BE2C (cell line): ENCODE measurements at regions not wholly inside any gene's neighbourhood (a gene's known extent, or its start where the extent isn't known, plus 50 kb on each side); places are given as distances from the start of the nearest gene placed in this dataset.

Experiments used
- DNase-seq: peaks from one replicate; pipeline ENCODE4 v3.0.0-alpha.2; 2020
- H3K27me3 ChIP-seq: fragments of 250-450 bp; sonication (Bioruptor Pico); 2 replicates; pipeline ENCODE4 v1.5.1; 2020; ENCODE audit warnings: mild to moderate bottlenecking
- H3K36me3 ChIP-seq: fragments of 250-450 bp; sonication (Bioruptor Pico); 2 replicates; pipeline ENCODE4 v1.5.1; 2020; ENCODE audit warnings: mild to moderate bottlenecking
- H3K4me1 ChIP-seq: fragments of 250-450 bp; sonication (Bioruptor Pico); 2 replicates; pipeline ENCODE4 v1.5.1; 2020
- H3K4me3 ChIP-seq: 2 replicates; pipeline ENCODE4 v1.5.1; 2011; ENCODE audit warnings: low read depth, low read length
- H3K9me3 ChIP-seq: fragments of 250-450 bp; sonication (Bioruptor Pico); 2 replicates; pipeline ENCODE4 v1.5.1; 2020
- TF ChIP-seq, protein P1 (sequence below): IDR thresholded peaks from 2 replicates; pipeline ENCODE4 v1.5.1; 2012; ENCODE audit warnings: mild to moderate bottlenecking, low read depth, low read length

GRCh38 chr10:81108516-81109199, 571.0 kb downstream of the SH2D4B start:
- Histone ChIP-seq H3K4me1 (no peaks in the 10 kb centered on the region), H3K27me3 (no peaks in the 10 kb centered on the region), H3K4me3 (no peak overlapping the region), H3K36me3 (no peaks in the 10 kb centered on the region), H3K9me3 (no peaks in the 10 kb centered on the region)
- TF ChIP-seq, protein P1, sequence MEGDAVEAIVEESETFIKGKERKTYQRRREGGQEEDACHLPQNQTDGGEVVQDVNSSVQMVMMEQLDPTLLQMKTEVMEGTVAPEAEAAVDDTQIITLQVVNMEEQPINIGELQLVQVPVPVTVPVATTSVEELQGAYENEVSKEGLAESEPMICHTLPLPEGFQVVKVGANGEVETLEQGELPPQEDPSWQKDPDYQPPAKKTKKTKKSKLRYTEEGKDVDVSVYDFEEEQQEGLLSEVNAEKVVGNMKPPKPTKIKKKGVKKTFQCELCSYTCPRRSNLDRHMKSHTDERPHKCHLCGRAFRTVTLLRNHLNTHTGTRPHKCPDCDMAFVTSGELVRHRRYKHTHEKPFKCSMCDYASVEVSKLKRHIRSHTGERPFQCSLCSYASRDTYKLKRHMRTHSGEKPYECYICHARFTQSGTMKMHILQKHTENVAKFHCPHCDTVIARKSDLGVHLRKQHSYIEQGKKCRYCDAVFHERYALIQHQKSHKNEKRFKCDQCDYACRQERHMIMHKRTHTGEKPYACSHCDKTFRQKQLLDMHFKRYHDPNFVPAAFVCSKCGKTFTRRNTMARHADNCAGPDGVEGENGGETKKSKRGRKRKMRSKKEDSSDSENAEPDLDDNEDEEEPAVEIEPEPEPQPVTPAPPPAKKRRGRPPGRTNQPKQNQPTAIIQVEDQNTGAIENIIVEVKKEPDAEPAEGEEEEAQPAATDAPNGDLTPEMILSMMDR, result no peak
- DNase-seq, result no peak

GRCh38 chr10:81109200-81109752, 571.6 kb downstream of the SH2D4B start:
- no peak overlapping the region for H3K4me3 ChIP-seq
- H3K36me3 ChIP-seq, result no peaks in the 10 kb centered on the region
- H3K27me3 ChIP-seq, result no peaks in the 10 kb centered on the region
- DNase-seq, result no peak
- TF ChIP-seq, protein P1, result no peak
- no peaks in the 10 kb centered on the region for H3K9me3 ChIP-seq
- H3K4me1 ChIP-seq, result no peaks in the 10 kb centered on the region

DNA sequence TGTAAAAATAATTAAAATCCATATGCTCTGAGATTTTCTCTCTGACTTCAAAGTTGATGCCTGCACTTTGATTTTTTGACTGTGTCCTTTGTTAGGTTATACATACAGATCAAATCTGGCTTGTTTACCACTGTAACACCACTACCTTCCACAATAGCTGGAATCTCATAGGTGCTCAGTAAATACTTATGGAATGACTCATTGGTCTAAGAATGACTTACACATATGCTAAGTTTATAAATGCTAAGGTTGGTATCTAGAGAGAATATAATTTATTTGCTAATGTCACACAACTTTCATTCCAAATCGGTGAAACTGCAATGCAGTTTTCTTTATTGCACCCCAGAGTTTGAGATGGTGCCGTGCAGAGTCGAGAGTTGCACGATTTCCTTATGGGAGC, 578.5 kb downstream of the SH2D4B start:
- H3K9me3 ChIP-seq, result no peaks in the 10 kb centered on the region
- no peak for DNase-seq
- H3K36me3 ChIP-seq, result no peaks in the 10 kb centered on the region
- H3K4me3 ChIP-seq, result no peak overlapping the region
- no peaks in the 10 kb centered on the region for H3K27me3 ChIP-seq
- no peaks in the 10 kb centered on the region for H3K4me1 ChIP-seq
- TF ChIP-seq, protein P1, result no peak

GRCh38 chr10:81116990-81117389, 579.3 kb downstream of the SH2D4B start:
- Histone ChIP-seq H3K9me3 (no peaks in the 10 kb centered on the region), H3K27me3 (no peaks in the 10 kb centered on the region), H3K36me3 (no peaks in the 10 kb centered on the region), H3K4me1 (no peaks in the 10 kb centered on the region), H3K4me3 (no peak overlapping the region)
- no peak for DNase-seq
- TF ChIP-seq, protein P1, result no peak

DNA sequence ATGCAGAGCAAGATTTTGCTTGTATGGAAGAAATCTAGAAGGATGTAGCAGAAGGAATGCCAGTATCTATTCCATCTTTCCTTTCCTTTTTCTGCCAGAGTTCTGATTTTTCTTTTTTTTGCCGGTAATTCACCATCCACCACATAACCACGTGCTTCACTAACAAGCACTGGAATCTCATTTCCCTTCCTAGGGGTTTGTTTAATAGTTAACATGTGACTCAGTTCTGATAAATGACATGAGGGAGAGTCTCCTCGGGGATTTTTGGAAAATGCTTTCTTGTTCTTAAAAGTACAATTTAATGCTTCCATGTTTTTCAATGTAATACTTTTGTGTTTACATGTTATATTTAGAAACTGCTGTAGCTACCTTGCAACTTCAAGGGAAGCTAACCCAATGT, 590.2 kb downstream of the SH2D4B start:
- TF ChIP-seq, protein P1, result no peak
- DNase-seq, result no peak
- Histone ChIP-seq H3K27me3 (no peaks in the 10 kb centered on the region), H3K36me3 (no peaks in the 10 kb centered on the region), H3K4me3 (no peak overlapping the region), H3K9me3 (no peaks in the 10 kb centered on the region), H3K4me1 (no peaks in the 10 kb centered on the region)

GRCh38 chr10:81130014-81130413, 592.3 kb downstream of the SH2D4B start:
- Histone ChIP-seq H3K9me3 (no peaks in the 10 kb centered on the region), H3K36me3 (no peaks in the 10 kb centered on the region), H3K4me3 (no peak overlapping the region), H3K27me3 (no peaks in the 10 kb centered on the region), H3K4me1 (no peaks in the 10 kb centered on the region)
- TF ChIP-seq, protein P1, result no peak
- no peak for DNase-seq
